Loucy (cell line): ENCODE measurements at regions not wholly inside any gene's neighbourhood (a gene's known extent, or its start where the extent isn't known, plus 50 kb on each side); places are given as distances from the start of the nearest gene placed in this dataset.
A peak's percentile ranks its signal among the peaks of the same experiment; 100 is the strongest.

Source experiments
- H2AFZ ChIP-seq: fragments of 200-600 bp; sonication (generic); 2 replicates; pipeline ENCODE4 v1.6.0; 2016; ENCODE audit warnings: antibody characterized with exemption, mild to moderate bottlenecking, low read length, moderate library complexity
- H3F3A ChIP-seq: fragments of 200-600 bp; 2 replicates; pipeline ENCODE4 v1.6.0; 2016; ENCODE audit warnings: antibody characterized with exemption, low read depth, mild to moderate bottlenecking
- H3K27me3 ChIP-seq: fragments of 200-600 bp; sonication (generic); 2 replicates; pipeline ENCODE4 v1.6.1; 2014; ENCODE audit warnings: low read length, mild to moderate bottlenecking; ENCODE audit not compliant: insufficient read depth, poor library complexity, severe bottlenecking
- H3K36me3 ChIP-seq: fragments of 200-600 bp; sonication (generic); 2 replicates; pipeline ENCODE4 v1.6.1; 2016; ENCODE audit warnings: low read length; ENCODE audit not compliant: insufficient read depth
- H3K4me1 ChIP-seq: fragments of 200-600 bp; sonication (generic); 2 replicates; pipeline ENCODE4 v1.5.1; 2014; ENCODE audit warnings: low read length, mild to moderate bottlenecking; ENCODE audit not compliant: insufficient read depth, poor library complexity, severe bottlenecking
- H3K4me2 ChIP-seq: fragments of 200-600 bp; sonication (generic); 2 replicates; pipeline ENCODE4 v1.6.0; 2014; ENCODE audit warnings: antibody characterized with exemption, low read length, low read depth, mild to moderate bottlenecking; ENCODE audit not compliant: poor library complexity, severe bottlenecking
- H3K4me3 ChIP-seq: fragments of 200-600 bp; sonication (generic); 2 replicates; pipeline ENCODE4 v1.5.1; 2014; ENCODE audit warnings: low read length, mild to moderate bottlenecking, mixed read lengths; ENCODE audit not compliant: poor library complexity, severe bottlenecking
- H3K79me2 ChIP-seq: fragments of 200-600 bp; sonication (generic); 2 replicates; pipeline ENCODE4 v1.6.1; 2014; ENCODE audit warnings: low read length; ENCODE audit not compliant: insufficient read depth
- H3K9ac ChIP-seq: fragments of 200-600 bp; sonication (generic); 2 replicates; pipeline ENCODE4 v1.6.0; 2014; ENCODE audit warnings: mild to moderate bottlenecking, low read depth, low read length, moderate library complexity; ENCODE audit not compliant: poor library complexity, severe bottlenecking
- H3K9me2 ChIP-seq: fragments of 200-600 bp; sonication (generic); replicated peaks from 2 replicates; pipeline ENCODE4 v1.6.1; 2016; ENCODE audit warnings: low read depth, low read length, mixed read lengths
- H3K9me3 ChIP-seq: fragments of 200-600 bp; sonication (generic); 2 replicates; pipeline ENCODE4 v1.6.1; 2014; ENCODE audit warnings: mild to moderate bottlenecking, antibody characterized with exemption, low read length, low read depth; ENCODE audit not compliant: insufficient read depth
- H4K20me1 ChIP-seq: fragments of 200-600 bp; sonication (generic); 2 replicates; pipeline ENCODE4 v1.6.0; 2014; ENCODE audit warnings: antibody characterized with exemption, low read length, mild to moderate bottlenecking; ENCODE audit not compliant: insufficient read depth, poor library complexity, severe bottlenecking
- EZH2phosphoT487 ChIP-seq: fragments of 200-600 bp; IDR thresholded peaks from 2 replicates; pipeline ENCODE4 v1.6.1; 2018; ENCODE audit warnings: antibody characterized with exemption, mild to moderate bottlenecking, moderate library complexity, borderline replicate concordance
- TF ChIP-seq, protein P1 (sequence below): fragments of 200-600 bp; sonication (generic); conservative IDR thresholded peaks from 2 replicates; pipeline ENCODE4 v1.5.1; 2014; ENCODE audit warnings: mild to moderate bottlenecking, antibody characterized with exemption, low read length

DNA sequence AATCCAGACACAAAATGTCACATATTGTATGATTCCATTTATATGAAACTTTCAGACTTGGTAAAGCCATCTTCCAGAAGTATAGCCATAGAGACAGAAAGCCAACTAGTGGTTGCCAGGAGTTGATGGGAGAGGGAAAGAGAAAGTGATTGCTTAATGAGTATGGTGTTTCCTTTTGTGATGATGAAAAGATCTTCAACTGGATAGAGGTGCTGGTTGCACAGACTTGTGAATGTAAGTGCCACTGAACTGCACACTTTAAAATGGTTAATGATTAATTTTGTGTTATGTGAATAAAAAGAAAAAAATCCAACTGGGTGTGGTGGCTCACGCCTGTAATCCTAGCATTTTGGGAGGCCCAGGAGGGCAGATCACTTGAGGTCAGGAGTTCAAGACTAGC lies 135.3 kb upstream of the SLC1A4 start:
- Histone ChIP-seq H3K79me2 (no peaks in the 10 kb centered on the region), H4K20me1 (no peaks in the 10 kb centered on the region), H3K9me3 (no peaks in the 10 kb centered on the region), H3K27me3 (no peaks in the 10 kb centered on the region), H3K9ac (no peak overlapping the region), H3K4me1 (peaks cover 7% of the 10 kb centered on the region), H2AFZ (no peak overlapping the region), H3K4me2 (no peak overlapping the region), H3K9me2 (no peaks in the 10 kb centered on the region), H3F3A (no peaks in the 10 kb centered on the region), H3K36me3 (no peaks in the 10 kb centered on the region), H3K4me3 (no peak overlapping the region)
- TF ChIP-seq, protein P1, sequence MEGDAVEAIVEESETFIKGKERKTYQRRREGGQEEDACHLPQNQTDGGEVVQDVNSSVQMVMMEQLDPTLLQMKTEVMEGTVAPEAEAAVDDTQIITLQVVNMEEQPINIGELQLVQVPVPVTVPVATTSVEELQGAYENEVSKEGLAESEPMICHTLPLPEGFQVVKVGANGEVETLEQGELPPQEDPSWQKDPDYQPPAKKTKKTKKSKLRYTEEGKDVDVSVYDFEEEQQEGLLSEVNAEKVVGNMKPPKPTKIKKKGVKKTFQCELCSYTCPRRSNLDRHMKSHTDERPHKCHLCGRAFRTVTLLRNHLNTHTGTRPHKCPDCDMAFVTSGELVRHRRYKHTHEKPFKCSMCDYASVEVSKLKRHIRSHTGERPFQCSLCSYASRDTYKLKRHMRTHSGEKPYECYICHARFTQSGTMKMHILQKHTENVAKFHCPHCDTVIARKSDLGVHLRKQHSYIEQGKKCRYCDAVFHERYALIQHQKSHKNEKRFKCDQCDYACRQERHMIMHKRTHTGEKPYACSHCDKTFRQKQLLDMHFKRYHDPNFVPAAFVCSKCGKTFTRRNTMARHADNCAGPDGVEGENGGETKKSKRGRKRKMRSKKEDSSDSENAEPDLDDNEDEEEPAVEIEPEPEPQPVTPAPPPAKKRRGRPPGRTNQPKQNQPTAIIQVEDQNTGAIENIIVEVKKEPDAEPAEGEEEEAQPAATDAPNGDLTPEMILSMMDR: no peak
- no peak for TF ChIP-seq EZH2phosphoT487

DNA sequence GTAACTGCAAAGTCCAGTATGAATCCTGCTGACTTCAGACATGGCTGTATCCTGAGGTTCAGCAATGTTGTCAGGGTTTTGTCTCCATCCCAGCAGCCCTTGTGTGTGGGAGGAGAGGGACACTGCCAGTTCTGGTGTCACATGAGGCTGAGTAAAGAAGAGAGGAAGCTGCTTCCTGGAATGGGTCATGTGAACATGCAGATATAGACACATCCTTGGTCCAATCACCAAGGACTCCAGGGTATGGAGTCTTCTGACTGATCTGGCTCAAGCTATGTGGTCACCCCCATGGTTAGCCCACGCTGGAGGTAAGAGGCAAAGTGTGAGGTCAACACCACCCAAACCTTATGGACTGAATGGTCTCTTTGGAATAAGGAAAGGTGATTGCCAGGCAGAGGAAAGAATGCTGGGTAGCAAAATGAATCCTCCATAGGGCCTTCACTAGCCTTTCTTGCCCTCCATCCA lies 134.4 kb upstream of the SLC1A4 start:
- no peaks in the 10 kb centered on the region for H3K36me3 ChIP-seq
- H3K9me2 ChIP-seq: no peaks in the 10 kb centered on the region
- H2AFZ ChIP-seq: peak overlapping the region; percentile 78
- H3K4me3 ChIP-seq: no peak overlapping the region
- TF ChIP-seq, protein P1: no peak
- no peak for TF ChIP-seq EZH2phosphoT487
- no peaks in the 10 kb centered on the region for H4K20me1 ChIP-seq
- no peaks in the 10 kb centered on the region for H3K79me2 ChIP-seq
- H3K9me3 ChIP-seq: no peaks in the 10 kb centered on the region
- H3F3A ChIP-seq: no peaks in the 10 kb centered on the region
- H3K27me3 ChIP-seq: no peaks in the 10 kb centered on the region
- peaks cover 7% of the 10 kb centered on the region for H3K4me1 ChIP-seq
- H3K9ac ChIP-seq: no peak overlapping the region
- H3K4me2 ChIP-seq: no peak overlapping the region

DNA sequence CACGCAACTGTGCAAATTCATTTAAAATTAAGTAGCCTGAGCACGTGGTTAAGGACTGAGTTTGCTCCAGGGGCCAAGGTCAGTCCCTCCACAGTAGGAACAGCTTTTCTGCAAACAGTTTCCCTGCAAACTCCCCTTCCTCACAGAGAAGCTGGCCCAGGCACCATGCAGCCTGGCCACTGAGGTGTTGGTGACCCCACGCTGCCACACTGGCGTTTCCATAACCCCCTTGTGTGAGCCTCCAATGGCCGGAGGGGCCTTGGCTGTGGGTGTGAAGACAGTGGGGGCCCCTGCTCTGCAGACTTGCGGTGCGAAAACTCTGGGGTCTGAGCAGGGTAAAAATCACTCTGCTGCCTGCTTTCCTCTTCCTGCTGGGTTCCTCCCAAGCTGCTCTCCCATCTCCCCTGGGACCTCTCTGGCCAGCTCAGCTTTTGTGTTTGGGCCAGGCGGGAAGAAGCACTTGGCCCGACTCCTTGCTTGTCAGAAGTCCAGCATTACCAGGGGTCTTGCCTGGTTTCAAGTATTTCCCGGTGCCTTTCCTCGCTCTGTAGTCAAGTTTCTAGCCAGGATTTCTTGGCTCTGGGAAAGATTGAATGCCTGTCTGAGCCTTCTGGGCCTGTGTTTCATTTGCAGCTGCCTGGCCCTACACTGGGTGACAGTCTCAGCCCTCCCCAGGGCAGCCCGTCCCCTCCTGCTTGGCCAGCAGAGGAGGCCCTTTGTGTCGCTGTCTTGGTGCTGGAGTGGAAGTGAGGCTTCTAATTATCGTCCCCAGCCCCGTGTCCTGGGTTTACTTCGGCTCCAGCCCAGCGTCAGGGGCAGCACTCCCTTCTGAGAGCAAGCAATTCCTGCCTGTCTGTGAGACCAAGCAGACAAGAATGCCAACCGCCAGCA lies 131.4 kb upstream of the SLC1A4 start:
- H4K20me1 ChIP-seq: no peaks in the 10 kb centered on the region
- no peaks in the 10 kb centered on the region for H3K27me3 ChIP-seq
- peaks cover 6% of the 10 kb centered on the region for H3K4me1 ChIP-seq
- no peak overlapping the region for H3K4me3 ChIP-seq
- H3F3A ChIP-seq: no peaks in the 10 kb centered on the region
- H2AFZ ChIP-seq: peak overlapping the region; percentile 30; the same call in 1 of the 2 replicates
- H3K9me2 ChIP-seq: no peaks in the 10 kb centered on the region
- H3K79me2 ChIP-seq: no peaks in the 10 kb centered on the region
- TF ChIP-seq EZH2phosphoT487: no peak
- TF ChIP-seq, protein P1: no peak
- H3K9me3 ChIP-seq: no peaks in the 10 kb centered on the region
- no peak overlapping the region for H3K9ac ChIP-seq
- H3K4me2 ChIP-seq: no peak overlapping the region
- no peaks in the 10 kb centered on the region for H3K36me3 ChIP-seq
